Cardiac muscle cell (in vitro differentiated cells and primary cell): ENCODE measurements at regions not wholly inside any gene's neighbourhood (a gene's known extent, or its start where the extent isn't known, plus 50 kb on each side); places are given as distances from the start of the nearest gene placed in this dataset.
A peak's percentile ranks its signal among the peaks of the same experiment; 100 is the strongest.

Experiments used
- DNase-seq, 2 donors: peaks; one replicate each; pipeline versions ENCODE4 v3.0.0 to v3.0.0-alpha.2; 2010 to 2017; ENCODE audit warnings: low read depth in 1 of 2, low spot score in 1 of 2
- H3K27ac ChIP-seq: fragments of 200-600 bp; sonication (generic); 2 replicates; pipeline ENCODE4 v1.5.1; 2016
- H3K27me3 ChIP-seq: fragments of 200-600 bp; sonication (generic); 2 replicates; pipeline ENCODE4 v1.6.0; 2016; ENCODE audit warnings: control low read depth
- H3K36me3 ChIP-seq: fragments of 200-600 bp; sonication (generic); 2 replicates; pipeline ENCODE4 v1.5.1; 2016; ENCODE audit warnings: control low read depth
- H3K4me1 ChIP-seq: fragments of 200-600 bp; sonication (generic); 2 replicates; pipeline ENCODE4 v1.8.1; 2017; ENCODE audit warnings: low read depth, mild to moderate bottlenecking, mixed run types
- H3K4me3 ChIP-seq: fragments of 200-600 bp; sonication (generic); 2 replicates; pipeline ENCODE4 v1.5.1; 2016; ENCODE audit warnings: mild to moderate bottlenecking
- H3K9me3 ChIP-seq: fragments of 200-600 bp; sonication (generic); 2 replicates; pipeline ENCODE4 v1.5.1; 2017; ENCODE audit warnings: low read depth, mild to moderate bottlenecking, control low read depth
- TF ChIP-seq, protein P1 (sequence below): IDR thresholded peaks from 2 replicates; pipeline ENCODE4 v1.5.1; 2012; ENCODE audit warnings: low read depth, mild to moderate bottlenecking, low read length

DNA sequence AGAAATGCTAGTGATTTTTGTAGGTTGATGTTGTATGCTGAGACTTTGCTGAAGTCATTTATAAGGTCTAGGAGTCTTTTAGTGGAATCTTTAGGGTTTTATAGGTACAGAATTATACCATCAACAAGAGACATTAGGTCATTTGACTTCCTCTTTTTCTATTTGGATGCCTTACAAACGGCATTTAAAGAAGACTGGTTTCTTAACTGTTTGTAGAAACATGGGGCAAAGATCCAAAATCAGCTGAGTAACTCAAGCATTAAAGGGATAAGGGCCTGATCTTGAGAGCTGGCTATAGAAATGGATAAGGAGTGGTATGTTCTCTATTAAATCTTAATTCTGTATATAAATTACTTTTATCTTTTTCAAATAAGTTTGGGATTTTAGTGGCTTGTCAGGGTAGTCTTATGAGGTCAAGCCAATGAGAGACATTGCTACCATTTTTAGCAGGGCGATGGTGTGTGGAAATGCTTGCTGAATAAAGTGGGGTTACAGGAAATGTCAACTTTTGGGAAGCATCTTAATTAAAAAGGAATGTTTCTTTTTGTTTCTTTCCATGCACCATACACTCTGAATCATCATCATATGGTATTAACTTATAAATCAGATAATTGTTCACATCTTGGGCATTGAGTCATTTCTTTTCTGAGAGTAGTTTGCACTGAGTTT lies 197.7 kb upstream of the GBE1 start:
- H3K36me3 ChIP-seq = no peaks in the 10 kb centered on the region
- H3K27ac ChIP-seq = no peak overlapping the region
- H3K27me3 ChIP-seq = no peaks in the 10 kb centered on the region
- no peaks in the 10 kb centered on the region for H3K9me3 ChIP-seq
- TF ChIP-seq, protein P1, sequence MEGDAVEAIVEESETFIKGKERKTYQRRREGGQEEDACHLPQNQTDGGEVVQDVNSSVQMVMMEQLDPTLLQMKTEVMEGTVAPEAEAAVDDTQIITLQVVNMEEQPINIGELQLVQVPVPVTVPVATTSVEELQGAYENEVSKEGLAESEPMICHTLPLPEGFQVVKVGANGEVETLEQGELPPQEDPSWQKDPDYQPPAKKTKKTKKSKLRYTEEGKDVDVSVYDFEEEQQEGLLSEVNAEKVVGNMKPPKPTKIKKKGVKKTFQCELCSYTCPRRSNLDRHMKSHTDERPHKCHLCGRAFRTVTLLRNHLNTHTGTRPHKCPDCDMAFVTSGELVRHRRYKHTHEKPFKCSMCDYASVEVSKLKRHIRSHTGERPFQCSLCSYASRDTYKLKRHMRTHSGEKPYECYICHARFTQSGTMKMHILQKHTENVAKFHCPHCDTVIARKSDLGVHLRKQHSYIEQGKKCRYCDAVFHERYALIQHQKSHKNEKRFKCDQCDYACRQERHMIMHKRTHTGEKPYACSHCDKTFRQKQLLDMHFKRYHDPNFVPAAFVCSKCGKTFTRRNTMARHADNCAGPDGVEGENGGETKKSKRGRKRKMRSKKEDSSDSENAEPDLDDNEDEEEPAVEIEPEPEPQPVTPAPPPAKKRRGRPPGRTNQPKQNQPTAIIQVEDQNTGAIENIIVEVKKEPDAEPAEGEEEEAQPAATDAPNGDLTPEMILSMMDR = no peak
- DNase-seq = peak in 1 of 2 donors; percentile 11
- H3K4me1 ChIP-seq = no peaks in the 10 kb centered on the region
- no peak overlapping the region for H3K4me3 ChIP-seq

- H3K27me3 ChIP-seq = no peaks in the 10 kb centered on the region
- no peaks in the 10 kb centered on the region for H3K9me3 ChIP-seq
Observed at GRCh38 chr3:81955878-81956277, 194.4 kb upstream of the GBE1 start.

DNA sequence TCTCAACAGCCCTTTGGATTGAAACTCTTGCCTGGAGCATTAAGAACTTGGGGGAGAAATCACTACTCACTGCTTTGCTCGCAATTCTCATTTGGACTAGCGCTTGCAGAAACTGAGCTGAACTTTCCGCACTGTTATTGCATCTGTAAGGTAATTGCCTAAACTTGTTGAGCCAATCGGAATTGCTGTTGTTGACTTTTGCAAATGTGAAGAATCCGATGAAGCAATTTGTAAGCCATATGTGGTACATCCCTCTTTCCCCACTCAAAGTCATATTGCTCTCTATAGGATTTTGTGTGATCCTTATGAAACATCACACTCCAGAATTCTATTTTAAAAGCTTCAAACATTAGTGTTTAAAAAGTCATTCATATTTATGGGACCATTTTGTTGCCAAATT lies 191.7 kb upstream of the GBE1 start:
- Histone ChIP-seq H3K27ac (no peak overlapping the region), H3K9me3 (no peaks in the 10 kb centered on the region), H3K27me3 (no peaks in the 10 kb centered on the region), H3K4me1 (no peaks in the 10 kb centered on the region), H3K36me3 (no peaks in the 10 kb centered on the region), H3K4me3 (no peak overlapping the region)
- DNase-seq = no peak
- TF ChIP-seq, protein P1 = no peak

More at GRCh38 chr3:81955878-81956277, 194.4 kb upstream of the GBE1 start:
- Histone ChIP-seq H3K4me3 (no peak overlapping the region), H3K36me3 (no peaks in the 10 kb centered on the region), H3K4me1 (no peaks in the 10 kb centered on the region), H3K27ac (no peak overlapping the region)
- TF ChIP-seq, protein P1 = no peak
- peak in 1 of 2 donors; percentile 1 for DNase-seq

GRCh38 chr3:81952141-81952540 lies 190.7 kb upstream of the GBE1 start:
- no peaks in the 10 kb centered on the region for H3K9me3 ChIP-seq
- H3K27ac ChIP-seq = no peak overlapping the region
- DNase-seq = no peak
- no peaks in the 10 kb centered on the region for H3K27me3 ChIP-seq
- H3K4me1 ChIP-seq = no peaks in the 10 kb centered on the region
- no peak overlapping the region for H3K4me3 ChIP-seq
- H3K36me3 ChIP-seq = no peaks in the 10 kb centered on the region
- TF ChIP-seq, protein P1 = no peak

GRCh38 chr3:81951636-81952035 lies 190.2 kb upstream of the GBE1 start:
- TF ChIP-seq, protein P1 = no peak
- no peaks in the 10 kb centered on the region for H3K27me3 ChIP-seq
- DNase-seq = no peak

More at GRCh38 chr3:81951636-81952035, 190.2 kb upstream of the GBE1 start:
- H3K4me1 ChIP-seq = no peaks in the 10 kb centered on the region
- no peaks in the 10 kb centered on the region for H3K9me3 ChIP-seq
- no peak overlapping the region for H3K27ac ChIP-seq
- no peak overlapping the region for H3K4me3 ChIP-seq
- no peaks in the 10 kb centered on the region for H3K36me3 ChIP-seq
